Stomach (tissue), 8 donors: ENCODE measurements at regions not wholly inside any gene's neighbourhood (a gene's known extent, or its start where the extent isn't known, plus 50 kb on each side); places are given as distances from the start of the nearest gene placed in this dataset.

Source experiments
- DNase-seq, 2 donors: peaks; one replicate each; pipeline versions ENCODE4 v3.0.0 to v3.0.0-alpha.2; 2013 to 2019
- H3K27ac ChIP-seq, 5 donors: fragments of 200-600 bp in 4 of 5; sonication (generic) in 4 of 5; one replicate each; pipeline ENCODE4 v1.5.1; 2013 to 2019; ENCODE audit warnings: mild to moderate bottlenecking in 1 of 5, moderate library complexity in 1 of 5
- H3K27me3 ChIP-seq, 3 donors: fragments of 200-600 bp; sonication (generic); one replicate each; pipeline ENCODE4 v1.5.1; 2017 to 2019; ENCODE audit warnings: mixed run types in 1 of 3
- H3K36me3 ChIP-seq, 4 donors: fragments of 200-600 bp; sonication (generic); 1 replicate in 3 of 4; 2 replicates in 1 of 4; pipeline ENCODE4 v1.5.1; 2016 to 2019
- H3K4me1 ChIP-seq, 4 donors: fragments of 200-600 bp; sonication (generic); one replicate each; pipeline ENCODE4 v1.5.1; 2016 to 2019
- H3K4me3 ChIP-seq, 4 donors: fragments of 200-600 bp; sonication (generic) in 3 of 4; one replicate each; pipeline ENCODE4 v1.5.1; 2016 to 2019; ENCODE audit warnings: mild to moderate bottlenecking in 1 of 4
- H3K9me3 ChIP-seq, 4 donors: fragments of 200-600 bp; sonication (generic); one replicate each; pipeline ENCODE4 v1.5.1; 2016 to 2019
- CTCF ChIP-seq, 7 experiments: fragments of 450-650 bp in 4 of 7; fragments of 200-600 bp in 3 of 7; sonication (generic) in 3 of 7; IDR thresholded peaks; one replicate each; pipeline ENCODE4 v1.5.1; 2016 to 2019; ENCODE audit warnings: antibody characterized with exemption in 7 of 7, control low read depth in 2 of 7, mild to moderate bottlenecking in 1 of 7
- EP300 ChIP-seq: sonication (generic); formaldehyde crosslinking; IDR thresholded peaks from one replicate; pipeline ENCODE4 v1.6.1; 2017; ENCODE audit warnings: antibody characterized with exemption
- POLR2A ChIP-seq, 4 donors: fragments of 450-650 bp; IDR thresholded peaks; one replicate each; pipeline ENCODE4 v1.6.1; 2016; ENCODE audit warnings: antibody characterized with exemption in 4 of 4, control low read depth in 2 of 4, mild to moderate bottlenecking in 1 of 4, moderate library complexity in 1 of 4
- POLR2AphosphoS5 ChIP-seq, 3 donors: sonication (generic); formaldehyde crosslinking; IDR thresholded peaks; one replicate each; pipeline ENCODE4 v1.6.1; 2016; ENCODE audit warnings: antibody characterized with exemption in 3 of 3
- WGBS, 5 donors: extraction: QIAGEN DNeasy Blood & Tissue Kit in 3 of 5; methylation state at CpG; one replicate each; pipeline versions ENCODE4 v1.1.5 to v1.1.7; 2013 to 2018; 5-methylcytosine and 5-hydroxymethylcytosine counted together
- intact Hi-C: fragments of 100-400 bp; cut with DNase I; formaldehyde crosslinking; loops from one replicate; pipeline ENCODE4 v1.15.1; 2023; ENCODE audit warnings: low total_unique reads
- donor health status: healthy with polysubstance abuse.
- donor health status: Bipolar disorder and iron deficiency.
- donor health status: healthy.

DNA sequence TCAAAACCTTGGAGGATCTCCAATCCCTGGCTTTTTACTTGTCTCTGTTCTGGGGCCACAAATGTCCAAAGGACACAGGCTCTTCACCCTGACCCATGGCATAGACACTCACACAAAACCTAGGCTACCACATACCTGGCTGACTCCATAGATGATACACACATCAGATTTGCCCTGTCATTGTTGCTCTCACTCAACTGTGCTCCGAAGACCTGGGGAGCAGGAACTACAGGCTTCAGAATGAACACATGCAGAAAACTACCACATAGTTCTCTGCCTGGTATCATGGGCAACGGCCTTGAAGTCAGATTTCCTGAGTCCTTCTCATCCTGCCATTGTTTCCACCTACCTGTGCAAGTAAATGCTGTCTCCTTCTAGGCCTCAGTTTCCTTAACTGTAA, 226.2 kb downstream of the KIF4B start:
- Histone ChIP-seq H3K4me3 (no peak overlapping the region), H3K36me3 (no peaks in the 10 kb centered on the region), H3K4me1 (no peaks in the 10 kb centered on the region), H3K27ac (no peak overlapping the region), H3K27me3 (no peaks in the 10 kb centered on the region), H3K9me3 (peaks cover 9 to 28% (median 18%) of the 10 kb centered on the region in 4 donors)
- WGBS, 5 donors = 58 to 76% (median 73%) methylated on average over 2 of the region's 2 CpGs
- DNase-seq = no peak
- intact Hi-C loops = no loop called here
- TF ChIP-seq POLR2A (IDR thresholded peaks at IDR 0.05) = no peak
- TF ChIP-seq EP300 = no peak
- TF ChIP-seq POLR2AphosphoS5 (IDR thresholded peaks at IDR 0.05) = no peak
- TF ChIP-seq CTCF (IDR thresholded peaks at IDR 0.05) = no peak

- peak in 1 of 2 donors; percentile 6 for DNase-seq
Observed at GRCh38 chr5:155250596-155250995, 237.0 kb downstream of the KIF4B start.

GRCh38 chr5:155252025-155252424, 238.5 kb downstream of the KIF4B start:
- no peak for TF ChIP-seq CTCF (IDR thresholded peaks at IDR 0.05)
- no peak for TF ChIP-seq POLR2A (IDR thresholded peaks at IDR 0.05)
- TF ChIP-seq EP300 = no peak
- TF ChIP-seq POLR2AphosphoS5 (IDR thresholded peaks at IDR 0.05) = no peak
- no peaks in the 10 kb centered on the region for H3K9me3 ChIP-seq
- H3K36me3 ChIP-seq = no peaks in the 10 kb centered on the region
- H3K27me3 ChIP-seq = no peaks in the 10 kb centered on the region
- H3K4me3 ChIP-seq = no peak overlapping the region
- H3K27ac ChIP-seq = no peak overlapping the region
- no peak for DNase-seq
- no peaks in the 10 kb centered on the region for H3K4me1 ChIP-seq
- intact Hi-C loops = no loop called here

More at GRCh38 chr5:155250596-155250995, 237.0 kb downstream of the KIF4B start:
- Histone ChIP-seq H3K4me3 (no peak overlapping the region), H3K27ac (no peak overlapping the region), H3K4me1 (no peaks in the 10 kb centered on the region), H3K27me3 (no peaks in the 10 kb centered on the region), H3K36me3 (no peaks in the 10 kb centered on the region), H3K9me3 (peaks cover 0 to 6% (median 2%) of the 10 kb centered on the region in 4 donors)
- WGBS, 5 donors = 55 to 74% (median 69%) methylated on average over 5 of the region's 5 CpGs
- TF ChIP-seq POLR2A (IDR thresholded peaks at IDR 0.05) (no peak), CTCF (IDR thresholded peaks at IDR 0.05) (no peak), EP300 (no peak), POLR2AphosphoS5 (IDR thresholded peaks at IDR 0.05) (no peak)
- intact Hi-C loops = no loop called here

DNA sequence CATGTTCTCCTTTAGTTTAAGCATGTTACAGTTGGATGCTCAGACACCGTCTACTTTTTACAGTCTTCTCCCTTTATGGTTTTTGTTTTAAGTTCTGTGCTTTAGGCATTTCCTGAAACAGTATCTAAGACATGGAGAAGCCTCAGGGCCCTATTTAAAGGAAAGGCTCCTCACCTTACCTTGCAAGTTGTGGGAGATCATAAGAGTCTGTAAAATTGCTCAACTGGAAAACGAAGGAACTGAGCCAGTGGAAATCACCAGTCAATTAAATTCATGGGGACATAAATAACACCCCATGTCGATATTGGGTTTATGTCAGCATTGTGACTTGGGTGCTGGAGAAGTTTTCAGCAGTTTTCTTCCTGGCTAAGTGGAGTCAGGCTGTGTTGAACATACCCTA, 239.2 kb downstream of the KIF4B start:
- Histone ChIP-seq H3K4me1 (no peaks in the 10 kb centered on the region), H3K36me3 (no peaks in the 10 kb centered on the region), H3K9me3 (no peaks in the 10 kb centered on the region), H3K27me3 (no peaks in the 10 kb centered on the region), H3K4me3 (no peak overlapping the region), H3K27ac (no peak overlapping the region)
- DNase-seq = no peak
- intact Hi-C loops = no loop called here
- 73 to 81% (median 78%) methylated on average over 3 of the region's 3 CpGs for WGBS, 5 donors
- TF ChIP-seq POLR2A (IDR thresholded peaks at IDR 0.05) = no peak
- no peak for TF ChIP-seq EP300
- TF ChIP-seq POLR2AphosphoS5 (IDR thresholded peaks at IDR 0.05) = no peak
- no peak for TF ChIP-seq CTCF (IDR thresholded peaks at IDR 0.05)
